ENCODE measurements at regions not wholly inside any gene's neighbourhood (a gene's known extent, or its start where the extent isn't known, plus 50 kb on each side); places are given as distances from the start of the nearest gene placed in this dataset.

DNA sequence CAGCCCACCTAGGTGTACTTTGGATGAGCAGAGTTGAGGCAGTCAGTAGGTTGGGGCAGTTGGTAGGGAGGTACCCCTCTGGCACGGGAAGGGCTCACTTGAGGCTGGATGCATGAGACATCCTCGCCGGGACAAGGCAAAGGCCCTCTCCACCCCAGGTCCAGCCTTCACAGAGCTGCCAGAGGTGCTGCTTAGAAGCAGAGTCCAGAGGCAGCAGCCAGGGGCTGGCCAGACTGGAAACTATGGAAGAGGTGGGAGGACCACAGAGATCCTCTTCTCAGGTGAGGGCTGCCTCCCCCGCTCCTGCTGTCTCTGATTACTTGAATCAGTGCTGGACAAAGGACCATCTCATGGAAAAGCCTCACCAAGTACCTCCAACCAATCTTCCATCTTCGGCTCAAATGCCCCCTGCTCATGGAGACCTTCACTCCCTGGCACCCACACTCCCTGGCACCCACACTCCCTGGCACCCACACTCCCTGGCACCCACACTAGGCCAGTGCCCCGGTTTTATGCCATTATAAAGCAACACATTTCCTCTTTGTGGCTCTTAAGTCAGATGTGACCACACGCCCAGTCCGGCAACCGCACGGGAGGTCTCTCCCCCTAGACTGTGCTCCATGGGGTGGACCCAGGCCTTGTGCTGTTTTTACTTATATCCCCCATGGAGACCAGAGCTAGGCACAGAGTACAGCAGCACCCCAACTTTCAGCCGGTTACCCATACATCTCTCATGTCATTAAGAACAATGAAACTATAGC is 100.1 kb downstream of the YTHDF1 start:
- ATAC-seq (ENCODE audit: low read depth) (no peak), DNase-seq (no peak)
- no peaks in the 10 kb centered on the region for H3K9me3 Mint-ChIP-seq (ENCODE audit: insufficient read depth)
- ChIA-PET CTCF (no interaction called here), POLR2A (no interaction called here)
- H3K4me2 ChIP-seq (replicated peaks; ENCODE audit: low read depth, low read length, poor library complexity, severe bottlenecking), result no peak overlapping the region
- no peaks in the 10 kb centered on the region for H3K79me2 ChIP-seq (ENCODE audit: control insufficient read depth, insufficient read depth, low read length)
- no peaks in the 10 kb centered on the region for H4K20me1 ChIP-seq (ENCODE audit: control insufficient read depth, insufficient read depth, low read length, poor library complexity, severe bottlenecking)
- H3K27me3 ChIP-seq (replicated peaks in 1 of 4; ENCODE audit: control extremely low read depth in 1 of 4, control insufficient read depth in 3 of 4, insufficient read depth in 4 of 4, low read length in 3 of 4), result peaks cover 0 to 21% (median 0%) of the 10 kb centered on the region in 4 experiments
- no peak overlapping the region for H3K27ac ChIP-seq (ENCODE audit: low read length in 2 of 2)
- WGBS (ENCODE audit: insufficient coverage), result 74% methylated on average over 8 of the region's 11 CpGs
- no peak overlapping the region for H2AFZ ChIP-seq (ENCODE audit: insufficient read depth, low read depth, low read length, poor library complexity, severe bottlenecking)
- intact Hi-C loops (cut with micrococcal nuclease), result no loop called here
- H3K27me3 Mint-ChIP-seq, result peaks cover 26% of the 10 kb centered on the region
- TF ChIP-seq, protein P1, sequence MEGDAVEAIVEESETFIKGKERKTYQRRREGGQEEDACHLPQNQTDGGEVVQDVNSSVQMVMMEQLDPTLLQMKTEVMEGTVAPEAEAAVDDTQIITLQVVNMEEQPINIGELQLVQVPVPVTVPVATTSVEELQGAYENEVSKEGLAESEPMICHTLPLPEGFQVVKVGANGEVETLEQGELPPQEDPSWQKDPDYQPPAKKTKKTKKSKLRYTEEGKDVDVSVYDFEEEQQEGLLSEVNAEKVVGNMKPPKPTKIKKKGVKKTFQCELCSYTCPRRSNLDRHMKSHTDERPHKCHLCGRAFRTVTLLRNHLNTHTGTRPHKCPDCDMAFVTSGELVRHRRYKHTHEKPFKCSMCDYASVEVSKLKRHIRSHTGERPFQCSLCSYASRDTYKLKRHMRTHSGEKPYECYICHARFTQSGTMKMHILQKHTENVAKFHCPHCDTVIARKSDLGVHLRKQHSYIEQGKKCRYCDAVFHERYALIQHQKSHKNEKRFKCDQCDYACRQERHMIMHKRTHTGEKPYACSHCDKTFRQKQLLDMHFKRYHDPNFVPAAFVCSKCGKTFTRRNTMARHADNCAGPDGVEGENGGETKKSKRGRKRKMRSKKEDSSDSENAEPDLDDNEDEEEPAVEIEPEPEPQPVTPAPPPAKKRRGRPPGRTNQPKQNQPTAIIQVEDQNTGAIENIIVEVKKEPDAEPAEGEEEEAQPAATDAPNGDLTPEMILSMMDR (IDR thresholded peaks at IDR 0.05), result no peak
- TF ChIP-seq EZH2 (IDR thresholded peaks at IDR 0.05; ENCODE audit: borderline replicate concordance, insufficient read depth, low read depth, low read length, poor library complexity, severe bottlenecking), result no peak
- H3K9ac ChIP-seq (ENCODE audit: low read length), result no peak overlapping the region
- no peak overlapping the region for H3K4me3 Mint-ChIP-seq
- H3K36me3 ChIP-seq (replicated peaks in 1 of 2; ENCODE audit: control extremely low read depth in 1 of 2, control insufficient read depth in 1 of 2, extremely low read depth in 1 of 2, insufficient read depth in 2 of 2, low read length in 1 of 2), result no peaks in the 10 kb centered on the region
- H3K4me1 ChIP-seq (ENCODE audit: control insufficient read depth in 2 of 2, insufficient read depth in 2 of 2, low read length in 2 of 2), result no peaks in the 10 kb centered on the region
- H3K4me3 ChIP-seq (ENCODE audit: control extremely low read depth in 1 of 5, extremely low read depth in 1 of 5, insufficient read depth in 1 of 5, low read depth in 2 of 5, low read length in 4 of 5), result no peak overlapping the region
- no peak overlapping the region for H3K27ac Mint-ChIP-seq
- H3K9me3 ChIP-seq (ENCODE audit: control extremely low read depth in 1 of 3, control insufficient read depth in 2 of 3, insufficient read depth in 1 of 3, low read length in 2 of 3), result peaks cover 2 to 27% (median 6%) of the 10 kb centered on the region in 3 donors
- H3K4me1 Mint-ChIP-seq, result no peaks in the 10 kb centered on the region

DNA sequence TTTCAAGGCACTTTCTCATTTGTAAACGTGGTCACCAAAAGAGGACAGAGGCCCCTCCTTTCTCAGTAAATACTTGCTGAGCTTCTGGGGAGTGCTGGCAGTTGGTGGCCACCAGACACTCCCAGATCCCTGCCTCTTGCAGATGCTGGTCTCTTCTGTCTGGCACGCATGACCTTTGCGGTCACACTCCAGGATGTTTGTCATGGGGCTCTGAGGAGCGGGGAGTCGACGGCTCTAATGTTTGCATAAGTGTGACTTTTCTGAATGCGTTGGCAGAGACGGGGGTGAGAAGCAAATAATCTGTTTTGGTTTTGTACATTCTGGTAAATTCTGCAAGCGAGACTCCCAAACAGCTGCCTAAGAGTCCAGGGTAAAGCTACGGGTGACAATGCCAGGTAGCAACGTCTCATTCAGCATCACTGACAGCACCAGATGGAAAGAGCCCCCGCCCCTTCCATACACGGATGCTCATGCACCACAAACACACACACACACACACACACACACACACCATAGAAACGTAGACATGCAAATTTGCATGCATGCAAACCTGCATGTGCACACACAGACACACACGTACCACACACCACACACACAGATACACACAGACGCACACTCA is 101.1 kb downstream of the YTHDF1 start:
- Mint-ChIP-seq H3K4me1 (no peaks in the 10 kb centered on the region), H3K27me3 (peaks cover 29% of the 10 kb centered on the region), H3K4me3 (no peak overlapping the region), H3K27ac (no peak overlapping the region), H3K9me3 (ENCODE audit: insufficient read depth) (no peaks in the 10 kb centered on the region)
- WGBS (ENCODE audit: insufficient coverage), result 72% methylated on average over 14 of the region's 16 CpGs
- no peak overlapping the region for H3K4me3 ChIP-seq (ENCODE audit: control extremely low read depth in 1 of 5, extremely low read depth in 1 of 5, insufficient read depth in 1 of 5, low read depth in 2 of 5, low read length in 4 of 5)
- ATAC-seq (ENCODE audit: low read depth) (no peak), DNase-seq (no peak)
- H3K36me3 ChIP-seq (replicated peaks in 1 of 2; ENCODE audit: control extremely low read depth in 1 of 2, control insufficient read depth in 1 of 2, extremely low read depth in 1 of 2, insufficient read depth in 2 of 2, low read length in 1 of 2), result no peaks in the 10 kb centered on the region
- ChIA-PET POLR2A (no interaction called here), CTCF (no interaction called here)
- TF ChIP-seq, protein P1 (IDR thresholded peaks at IDR 0.05), result no peak
- TF ChIP-seq EZH2 (IDR thresholded peaks at IDR 0.05; ENCODE audit: borderline replicate concordance, insufficient read depth, low read depth, low read length, poor library complexity, severe bottlenecking), result no peak
- H3K79me2 ChIP-seq (ENCODE audit: control insufficient read depth, insufficient read depth, low read length), result no peaks in the 10 kb centered on the region
- H2AFZ ChIP-seq (ENCODE audit: insufficient read depth, low read depth, low read length, poor library complexity, severe bottlenecking), result no peak overlapping the region
- intact Hi-C loops (cut with micrococcal nuclease), result no loop called here
- no peak overlapping the region for H3K9ac ChIP-seq (ENCODE audit: low read length)
- no peaks in the 10 kb centered on the region for H4K20me1 ChIP-seq (ENCODE audit: control insufficient read depth, insufficient read depth, low read length, poor library complexity, severe bottlenecking)
- no peaks in the 10 kb centered on the region for H3K4me1 ChIP-seq (ENCODE audit: control insufficient read depth in 2 of 2, insufficient read depth in 2 of 2, low read length in 2 of 2)
- peaks cover 2 to 32% (median 6%) of the 10 kb centered on the region in 3 donors for H3K9me3 ChIP-seq (ENCODE audit: control extremely low read depth in 1 of 3, control insufficient read depth in 2 of 3, insufficient read depth in 1 of 3, low read length in 2 of 3)
- H3K4me2 ChIP-seq (replicated peaks; ENCODE audit: low read depth, low read length, poor library complexity, severe bottlenecking), result no peak overlapping the region
- H3K27ac ChIP-seq (ENCODE audit: low read length in 2 of 2), result no peak overlapping the region
- peaks cover 0 to 21% (median 0%) of the 10 kb centered on the region in 4 experiments for H3K27me3 ChIP-seq (replicated peaks in 1 of 4; ENCODE audit: control extremely low read depth in 1 of 4, control insufficient read depth in 3 of 4, insufficient read depth in 4 of 4, low read length in 3 of 4)

All from B cell (primary cell).